ENCODE measurements at regions not wholly inside any gene's neighbourhood (a gene's known extent, or its start where the extent isn't known, plus 50 kb on each side); places are given as distances from the start of the nearest gene placed in this dataset.

DNA sequence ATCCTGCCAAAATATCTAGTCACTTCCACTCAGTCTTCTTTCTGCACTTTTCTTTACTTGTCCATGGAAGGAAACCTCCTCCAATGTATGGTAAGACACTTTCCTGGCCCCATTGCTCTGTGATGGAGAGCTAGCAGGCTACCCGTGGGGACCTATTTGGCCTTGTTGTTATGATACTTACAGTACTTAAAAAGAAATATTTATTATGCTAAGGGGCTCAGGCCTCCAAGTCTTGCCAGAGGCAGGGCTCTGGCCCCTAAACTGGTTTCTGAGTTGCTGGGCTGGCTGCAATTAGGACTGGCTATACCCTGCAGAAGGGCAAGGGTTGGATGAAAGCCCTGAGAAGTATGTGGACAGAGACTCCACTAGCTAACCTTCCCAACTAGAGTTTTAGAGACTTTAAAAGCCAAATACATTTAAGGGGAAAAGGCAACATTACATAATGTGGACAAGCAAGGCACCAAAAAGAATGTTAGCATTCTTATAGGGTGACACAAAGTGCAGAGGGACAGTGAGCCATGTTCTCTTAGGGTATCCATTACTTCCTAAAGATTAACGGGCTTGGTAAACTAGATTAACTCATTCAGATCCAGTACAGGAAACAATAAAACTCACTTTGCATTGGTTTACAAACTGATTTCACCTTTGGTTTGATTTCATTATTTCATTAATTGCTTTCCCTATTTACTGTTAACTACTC lies 84.9 kb upstream of the INHBA start:
- TF ChIP-seq, protein P1, sequence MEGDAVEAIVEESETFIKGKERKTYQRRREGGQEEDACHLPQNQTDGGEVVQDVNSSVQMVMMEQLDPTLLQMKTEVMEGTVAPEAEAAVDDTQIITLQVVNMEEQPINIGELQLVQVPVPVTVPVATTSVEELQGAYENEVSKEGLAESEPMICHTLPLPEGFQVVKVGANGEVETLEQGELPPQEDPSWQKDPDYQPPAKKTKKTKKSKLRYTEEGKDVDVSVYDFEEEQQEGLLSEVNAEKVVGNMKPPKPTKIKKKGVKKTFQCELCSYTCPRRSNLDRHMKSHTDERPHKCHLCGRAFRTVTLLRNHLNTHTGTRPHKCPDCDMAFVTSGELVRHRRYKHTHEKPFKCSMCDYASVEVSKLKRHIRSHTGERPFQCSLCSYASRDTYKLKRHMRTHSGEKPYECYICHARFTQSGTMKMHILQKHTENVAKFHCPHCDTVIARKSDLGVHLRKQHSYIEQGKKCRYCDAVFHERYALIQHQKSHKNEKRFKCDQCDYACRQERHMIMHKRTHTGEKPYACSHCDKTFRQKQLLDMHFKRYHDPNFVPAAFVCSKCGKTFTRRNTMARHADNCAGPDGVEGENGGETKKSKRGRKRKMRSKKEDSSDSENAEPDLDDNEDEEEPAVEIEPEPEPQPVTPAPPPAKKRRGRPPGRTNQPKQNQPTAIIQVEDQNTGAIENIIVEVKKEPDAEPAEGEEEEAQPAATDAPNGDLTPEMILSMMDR (IDR thresholded peaks at IDR 0.05; ENCODE audit: borderline replicate concordance, insufficient read depth, low read depth, low read length) = no peak
- no peak overlapping the region for H3K4me3 ChIP-seq (ENCODE audit: low read depth, low read length)

DNA sequence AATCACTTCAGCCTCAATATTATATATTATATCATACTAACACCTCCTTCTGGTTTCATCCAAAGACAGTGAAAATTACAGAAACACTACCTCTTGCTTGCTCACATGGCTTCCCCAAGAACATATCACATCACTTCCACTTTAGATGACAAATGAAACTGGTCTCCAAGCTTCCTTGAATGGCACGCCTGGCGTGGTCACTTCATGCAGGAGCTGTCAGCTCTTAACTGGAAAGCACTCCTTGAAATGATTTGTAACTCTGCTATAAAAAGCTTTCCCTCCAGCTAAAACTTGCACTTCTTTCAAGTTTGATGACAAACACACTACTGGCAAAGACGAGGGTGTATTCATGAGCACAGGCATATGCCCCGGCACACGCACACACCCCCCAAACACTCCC lies 84.1 kb upstream of the INHBA start:
- TF ChIP-seq, protein P1 (IDR thresholded peaks at IDR 0.05; ENCODE audit: borderline replicate concordance, insufficient read depth, low read depth, low read length) = no peak
- H3K4me3 ChIP-seq (ENCODE audit: low read depth, low read length) = no peak overlapping the region

DNA sequence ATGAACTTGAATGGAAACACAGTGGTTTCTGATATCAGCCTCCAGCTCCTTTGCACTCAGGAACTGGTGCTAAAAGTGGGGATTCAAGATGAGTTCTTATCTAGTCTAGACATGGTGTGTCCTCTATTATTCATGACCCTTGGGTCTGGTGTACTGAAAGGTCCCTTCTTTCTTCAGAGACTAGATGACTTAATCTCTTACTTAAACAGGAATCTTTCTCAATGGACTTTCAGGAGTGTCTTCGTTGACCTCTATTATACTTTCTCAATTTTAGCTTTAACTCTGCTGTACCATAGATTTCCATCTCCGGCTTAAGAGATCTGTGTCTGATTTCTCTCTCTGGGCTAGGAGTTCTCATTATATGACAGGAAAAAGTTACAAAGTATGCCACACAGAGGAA lies 83.5 kb upstream of the INHBA start:
- no peak overlapping the region for H3K4me3 ChIP-seq (ENCODE audit: low read depth, low read length)
- TF ChIP-seq, protein P1 (IDR thresholded peaks at IDR 0.05; ENCODE audit: borderline replicate concordance, insufficient read depth, low read depth, low read length) = no peak

DNA sequence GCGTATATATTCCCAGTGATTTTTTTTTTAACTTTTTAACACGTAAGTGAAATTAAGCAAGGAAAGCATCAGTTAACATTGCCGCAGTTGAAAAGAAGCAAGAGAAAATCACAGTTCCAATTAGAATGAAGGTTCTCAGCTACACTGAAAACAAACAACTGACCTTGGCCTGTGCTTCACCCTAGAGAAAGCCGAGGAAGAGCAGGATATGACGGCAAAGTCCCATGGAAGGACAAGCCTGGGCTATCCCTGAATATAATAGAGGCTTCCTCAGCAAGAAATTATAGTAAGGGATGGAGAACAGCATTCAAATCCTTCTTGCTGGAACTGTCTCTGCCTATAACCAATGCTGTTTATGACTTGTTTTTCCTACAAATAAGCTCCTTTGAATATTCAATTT lies 83.0 kb upstream of the INHBA start:
- no peak overlapping the region for H3K4me3 ChIP-seq (ENCODE audit: low read depth, low read length)
- TF ChIP-seq, protein P1 (IDR thresholded peaks at IDR 0.05; ENCODE audit: borderline replicate concordance, insufficient read depth, low read depth, low read length) = no peak

DNA sequence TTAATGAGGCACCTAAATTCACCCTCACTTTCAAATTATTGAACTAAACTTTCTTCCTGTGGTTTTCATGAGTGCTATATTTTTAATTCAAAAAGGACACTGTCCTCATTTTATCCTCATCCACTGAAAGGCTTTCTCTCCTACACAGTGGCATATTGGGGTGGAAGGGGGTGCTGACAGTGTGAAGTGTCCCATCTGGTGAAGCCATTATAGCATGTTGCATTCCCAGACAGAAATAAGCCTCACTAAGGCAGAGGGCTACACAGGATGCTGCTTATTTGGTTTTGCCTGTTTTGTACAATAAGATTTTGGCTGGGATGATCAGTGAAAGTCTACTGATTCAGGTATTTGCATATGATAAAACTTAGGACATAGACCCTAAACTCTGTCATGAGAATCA lies 82.4 kb upstream of the INHBA start:
- H3K4me3 ChIP-seq (ENCODE audit: low read depth, low read length) = no peak overlapping the region
- TF ChIP-seq, protein P1 (IDR thresholded peaks at IDR 0.05; ENCODE audit: borderline replicate concordance, insufficient read depth, low read depth, low read length) = no peak

DNA sequence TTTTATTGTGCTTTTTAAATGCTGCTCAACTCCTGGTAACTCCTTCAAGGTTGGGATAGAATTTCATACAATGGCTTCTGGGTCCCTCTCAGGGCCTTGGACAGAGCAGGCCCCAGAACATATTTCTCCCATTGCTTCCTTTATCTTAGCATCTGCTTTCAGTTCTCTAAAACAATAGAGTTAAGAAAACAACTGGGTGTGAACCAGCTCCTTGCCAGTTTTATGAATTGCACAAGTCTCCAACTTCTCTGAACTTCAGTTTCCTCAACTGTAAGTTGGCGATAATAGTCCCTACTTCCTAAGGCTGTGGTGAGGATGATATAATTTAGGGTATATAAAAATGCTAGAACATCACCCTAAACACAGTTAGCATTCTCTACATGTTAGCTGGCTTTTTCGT lies 77.0 kb upstream of the INHBA start:
- no peak overlapping the region for H3K4me3 ChIP-seq (ENCODE audit: low read depth, low read length)
- TF ChIP-seq, protein P1 (IDR thresholded peaks at IDR 0.05; ENCODE audit: borderline replicate concordance, insufficient read depth, low read depth, low read length) = no peak

DNA sequence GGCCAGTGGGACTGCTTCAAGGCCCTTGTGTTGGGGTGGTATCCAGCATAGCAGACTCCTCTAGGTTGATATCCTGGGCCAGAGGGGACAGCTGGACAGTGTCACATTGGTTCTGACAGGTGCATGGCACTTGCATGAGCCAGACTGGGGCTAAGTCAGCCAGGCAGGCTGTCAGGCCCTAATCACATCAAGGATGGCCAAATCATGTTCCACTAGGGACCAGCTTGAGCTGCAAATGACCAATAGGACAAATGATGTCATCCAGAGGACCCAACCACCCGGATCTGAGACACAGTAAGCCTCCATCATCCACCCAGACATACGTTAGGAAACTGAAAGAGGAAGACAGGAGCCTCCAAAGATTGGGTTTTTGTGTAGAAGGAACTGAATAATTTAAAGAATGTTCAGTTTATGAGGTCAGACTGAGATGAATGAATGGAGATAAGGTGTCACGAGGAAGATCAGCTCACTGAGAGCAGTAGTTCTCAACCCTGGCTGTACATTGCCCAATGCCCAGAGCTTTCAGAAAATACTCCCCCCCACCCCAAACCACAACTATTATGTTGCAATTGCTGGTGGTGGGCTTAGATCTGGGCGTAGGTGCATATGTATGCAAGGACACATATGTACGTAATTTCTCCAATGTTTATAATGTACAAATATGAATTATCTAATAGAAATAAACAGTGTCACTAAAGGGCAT lies 75.2 kb upstream of the INHBA start:
- H3K4me3 ChIP-seq (ENCODE audit: low read depth, low read length) = no peak overlapping the region
- TF ChIP-seq, protein P1 (IDR thresholded peaks at IDR 0.05; ENCODE audit: borderline replicate concordance, insufficient read depth, low read depth, low read length) = no peak

Measured in GM12875 (cell line).